DND-41 (cell line): ENCODE measurements at regions not wholly inside any gene's neighbourhood (a gene's known extent, or its start where the extent isn't known, plus 50 kb on each side); places are given as distances from the start of the nearest gene placed in this dataset.

ENCODE experiments used
- ATAC-seq: fragments of 200-7000 bp; cut with Tn5 transposase; 3 replicates; pipeline ENCODE4 v1.9.1; 2021; ENCODE audit warnings: low read depth; ENCODE audit not compliant: insufficient read depth
- DNase-seq: peaks from one replicate; pipeline ENCODE4 v3.0.0-alpha.2; 2020
- H2AFZ ChIP-seq: 2 replicates; pipeline ENCODE4 v1.6.0; 2012; ENCODE audit warnings: low read depth, low read length
- H3K27ac ChIP-seq: 2 replicates; pipeline ENCODE4 v1.5.1; 2012; ENCODE audit warnings: low read length, inconsistent platforms
- H3K27me3 ChIP-seq: fragments of 200-600 bp; sonication (generic); 2 replicates; pipeline ENCODE4 v1.6.0; 2012; ENCODE audit warnings: low read length, mild to moderate bottlenecking, inconsistent platforms; ENCODE audit not compliant: insufficient read depth, poor library complexity
- H3K36me3 ChIP-seq: 2 replicates; pipeline ENCODE4 v1.5.1; 2012; ENCODE audit warnings: low read length, inconsistent platforms; ENCODE audit not compliant: insufficient read depth
- H3K4me1 ChIP-seq: 2 replicates; pipeline ENCODE4 v1.5.1; 2012; ENCODE audit warnings: mild to moderate bottlenecking, low read length; ENCODE audit not compliant: insufficient read depth
- H3K4me2 ChIP-seq: 2 replicates; pipeline ENCODE4 v1.6.0; 2012; ENCODE audit warnings: mild to moderate bottlenecking, moderate library complexity, low read length, inconsistent platforms; ENCODE audit not compliant: insufficient read depth
- H3K4me3 ChIP-seq, 2 experiments: fragments of 200-600 bp in 1 of 2; shearing (Covaris generic) in 1 of 2; 2 replicates each; pipeline ENCODE4 v1.5.1; 2012 to 2016; ENCODE audit warnings: inconsistent platforms in 2 of 2, low read length in 2 of 2, mild to moderate bottlenecking in 2 of 2, low read depth in 1 of 2, moderate library complexity in 1 of 2
- H3K79me2 ChIP-seq: 2 replicates; pipeline ENCODE4 v1.6.0; 2012; ENCODE audit warnings: low read length, inconsistent platforms; ENCODE audit not compliant: insufficient read depth
- H3K9ac ChIP-seq: 2 replicates; pipeline ENCODE4 v1.6.0; 2012; ENCODE audit warnings: low read depth, mild to moderate bottlenecking, inconsistent platforms, low read length, moderate library complexity
- H3K9me3 ChIP-seq: 2 replicates; pipeline ENCODE4 v1.5.1; 2012; ENCODE audit warnings: low read length, moderate library complexity, mild to moderate bottlenecking, inconsistent platforms; ENCODE audit not compliant: insufficient read depth, severe bottlenecking
- H4K20me1 ChIP-seq: 2 replicates; pipeline ENCODE4 v1.6.0; 2012; ENCODE audit warnings: low read length; ENCODE audit not compliant: insufficient read depth
- EZH2 ChIP-seq: IDR thresholded peaks from 3 replicates; pipeline ENCODE4 v1.6.1; 2012; ENCODE audit warnings: borderline replicate concordance, low read depth, mild to moderate bottlenecking, moderate library complexity, low read length, inconsistent platforms; ENCODE audit not compliant: severe bottlenecking
- TF ChIP-seq, protein P1 (sequence below): IDR thresholded peaks from 2 replicates; pipeline ENCODE4 v1.5.1; 2012; ENCODE audit warnings: borderline replicate concordance, low read length, moderate library complexity, mild to moderate bottlenecking; ENCODE audit not compliant: poor library complexity, severe bottlenecking; ENCODE audit errors: extremely low read depth

GRCh38 chr3:81920816-81921215, 159.4 kb upstream of the GBE1 start:
- no peak for ATAC-seq
- Histone ChIP-seq H4K20me1 (no peaks in the 10 kb centered on the region), H3K9ac (no peak overlapping the region), H3K27me3 (no peaks in the 10 kb centered on the region), H3K36me3 (no peaks in the 10 kb centered on the region), H3K4me2 (no peak overlapping the region), H3K9me3 (peaks cover 2% of the 10 kb centered on the region), H3K4me1 (no peaks in the 10 kb centered on the region), H3K79me2 (no peaks in the 10 kb centered on the region), H2AFZ (peak overlapping the region; percentile 42), H3K27ac (no peak overlapping the region), H3K4me3 (no peak overlapping the region)
- no peak for DNase-seq
- TF ChIP-seq, protein P1, sequence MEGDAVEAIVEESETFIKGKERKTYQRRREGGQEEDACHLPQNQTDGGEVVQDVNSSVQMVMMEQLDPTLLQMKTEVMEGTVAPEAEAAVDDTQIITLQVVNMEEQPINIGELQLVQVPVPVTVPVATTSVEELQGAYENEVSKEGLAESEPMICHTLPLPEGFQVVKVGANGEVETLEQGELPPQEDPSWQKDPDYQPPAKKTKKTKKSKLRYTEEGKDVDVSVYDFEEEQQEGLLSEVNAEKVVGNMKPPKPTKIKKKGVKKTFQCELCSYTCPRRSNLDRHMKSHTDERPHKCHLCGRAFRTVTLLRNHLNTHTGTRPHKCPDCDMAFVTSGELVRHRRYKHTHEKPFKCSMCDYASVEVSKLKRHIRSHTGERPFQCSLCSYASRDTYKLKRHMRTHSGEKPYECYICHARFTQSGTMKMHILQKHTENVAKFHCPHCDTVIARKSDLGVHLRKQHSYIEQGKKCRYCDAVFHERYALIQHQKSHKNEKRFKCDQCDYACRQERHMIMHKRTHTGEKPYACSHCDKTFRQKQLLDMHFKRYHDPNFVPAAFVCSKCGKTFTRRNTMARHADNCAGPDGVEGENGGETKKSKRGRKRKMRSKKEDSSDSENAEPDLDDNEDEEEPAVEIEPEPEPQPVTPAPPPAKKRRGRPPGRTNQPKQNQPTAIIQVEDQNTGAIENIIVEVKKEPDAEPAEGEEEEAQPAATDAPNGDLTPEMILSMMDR = no peak
- no peak for TF ChIP-seq EZH2

GRCh38 chr3:81916890-81917289, 155.4 kb upstream of the GBE1 start:
- TF ChIP-seq EZH2 = no peak
- TF ChIP-seq, protein P1 = no peak
- Histone ChIP-seq H3K27ac (no peak overlapping the region), H4K20me1 (no peaks in the 10 kb centered on the region), H3K9ac (no peak overlapping the region), H3K36me3 (no peaks in the 10 kb centered on the region), H3K4me3 (no peak overlapping the region), H3K27me3 (no peaks in the 10 kb centered on the region), H3K79me2 (no peaks in the 10 kb centered on the region), H2AFZ (no peak overlapping the region), H3K9me3 (peaks cover 2% of the 10 kb centered on the region), H3K4me2 (no peak overlapping the region), H3K4me1 (no peaks in the 10 kb centered on the region)
- ATAC-seq = no peak
- DNase-seq = no peak

- TF ChIP-seq, protein P1 = no peak
- TF ChIP-seq EZH2 = no peak
- no peak overlapping the region for H3K4me2 ChIP-seq
Measured at GRCh38 chr3:81913886-81914663, 152.6 kb upstream of the GBE1 start.

More at GRCh38 chr3:81913886-81914663, 152.6 kb upstream of the GBE1 start:
- no peaks in the 10 kb centered on the region for H3K9me3 ChIP-seq
- no peak for DNase-seq
- H3K9ac ChIP-seq = no peak overlapping the region
- H3K79me2 ChIP-seq = no peaks in the 10 kb centered on the region
- ATAC-seq = 0 out of 3 replicates have a peak, but pooled peaks have one; percentile 5
- no peaks in the 10 kb centered on the region for H3K27me3 ChIP-seq
- no peaks in the 10 kb centered on the region for H3K4me1 ChIP-seq
- no peaks in the 10 kb centered on the region for H4K20me1 ChIP-seq
- H3K36me3 ChIP-seq = no peaks in the 10 kb centered on the region
- peak overlapping the region; percentile 4; the same call in 1 of the 2 replicates for H2AFZ ChIP-seq
- no peak overlapping the region for H3K27ac ChIP-seq
- no peak overlapping the region for H3K4me3 ChIP-seq
